HK-2 (cell line): ENCODE measurements at regions not wholly inside any gene's neighbourhood (a gene's known extent, or its start where the extent isn't known, plus 50 kb on each side); places are given as distances from the start of the nearest gene placed in this dataset.

Experiments
- DNase-seq: peaks from one replicate; pipeline ENCODE4 v3.0.0-alpha.2; 2018; ENCODE audit not compliant: unreplicated experiment

GRCh38 chr2:6412533-6413091, 453.1 kb downstream of the CMPK2 start:
- no peak for DNase-seq

GRCh38 chr2:6417050-6417449, 448.7 kb downstream of the CMPK2 start:
- DNase-seq = no peak

- DNase-seq = no peak
These were observed 447.4 kb downstream of the CMPK2 start for GRCh38 chr2:6418291-6418690.

GRCh38 chr2:6421138-6421730, 444.5 kb downstream of the CMPK2 start:
- DNase-seq = no peak

GRCh38 chr2:6421888-6422287, 443.8 kb downstream of the CMPK2 start:
- no peak for DNase-seq

- DNase-seq = no peak
These were observed 442.6 kb downstream of the CMPK2 start for GRCh38 chr2:6423157-6423556.

- DNase-seq = no peak
These were observed 441.8 kb downstream of the CMPK2 start for GRCh38 chr2:6423944-6424343.

GRCh38 chr2:6425032-6425431, 440.7 kb downstream of the CMPK2 start:
- no peak for DNase-seq

GRCh38 chr2:6429210-6429986, 436.3 kb downstream of the CMPK2 start:
- DNase-seq = no peak

- no peak for DNase-seq
These were observed 431.3 kb downstream of the CMPK2 start for GRCh38 chr2:6434438-6434837.

- DNase-seq = no peak
These were observed 423.9 kb downstream of the CMPK2 start for GRCh38 chr2:6441800-6442199.

- no peak for DNase-seq
These were observed 423.3 kb downstream of the CMPK2 start for GRCh38 chr2:6442252-6442985.

- DNase-seq = no peak
These were observed 422.5 kb downstream of the CMPK2 start for GRCh38 chr2:6443061-6443823.

GRCh38 chr2:6444514-6444913, 421.2 kb downstream of the CMPK2 start:
- no peak for DNase-seq

- no peak for DNase-seq
These were observed 420.6 kb downstream of the CMPK2 start for GRCh38 chr2:6445156-6445555.

GRCh38 chr2:6446938-6447608, 418.6 kb downstream of the CMPK2 start:
- no peak for DNase-seq

- no peak for DNase-seq
These were observed 416.8 kb downstream of the CMPK2 start for GRCh38 chr2:6448893-6449292.

GRCh38 chr2:6449343-6449742, 416.4 kb downstream of the CMPK2 start:
- DNase-seq = no peak

GRCh38 chr2:6452702-6453481, 412.8 kb downstream of the CMPK2 start:
- no peak for DNase-seq

GRCh38 chr2:6454286-6454990, 411.3 kb downstream of the CMPK2 start:
- DNase-seq = no peak
